Activated T-helper 2 cell treated with anti-CD3 and anti-CD28 coated beads, Interferon-gamma antibody, Interleukin-2, Interleukin-4, amounts not matched to agents 10 μg/mL and 5 μg/mL and 100 μg/mL, durations not matched to agents 14 hours and 24 hours and 36 hours (primary cell): ENCODE measurements at regions not wholly inside any gene's neighbourhood (a gene's known extent, or its start where the extent isn't known, plus 50 kb on each side); places are given as distances from the start of the nearest gene placed in this dataset.
"Not testable (repeated sequence)": the region's sequence is repeated elsewhere in the genome, so short reads cannot be mapped to it uniquely, and the experiment has no call there.

ENCODE experiments used
- DNase-seq: peaks from one replicate; pipeline ENCODE4 v3.0.0; 2021; ENCODE audit warnings: low spot score
- H3K27ac Mint-ChIP-seq: one replicate; pipeline ENCODE4 v1.8.0; 2021; ENCODE audit warnings: mixed read lengths
- H3K27me3 Mint-ChIP-seq: one replicate; pipeline ENCODE4 v1.8.0; 2021; ENCODE audit warnings: low read depth, mixed read lengths
- H3K36me3 Mint-ChIP-seq: one replicate; pipeline ENCODE4 v1.8.0; 2021; ENCODE audit warnings: low read depth, mixed read lengths
- H3K4me1 Mint-ChIP-seq: one replicate; pipeline ENCODE4 v1.8.0; 2021; ENCODE audit warnings: low read depth, mixed read lengths
- H3K4me3 Mint-ChIP-seq: one replicate; pipeline ENCODE4 v1.8.0; 2021; ENCODE audit warnings: low read depth, mild to moderate bottlenecking, moderate library complexity, mixed read lengths
- H3K9me3 Mint-ChIP-seq: one replicate; pipeline ENCODE4 v1.8.0; 2021; ENCODE audit warnings: mixed read lengths
- intact Hi-C: fragments of 100-400 bp; cut with micrococcal nuclease; formaldehyde crosslinking; loops from one replicate; pipeline ENCODE4 v1.15.1; 2023

- intact Hi-C loops, result no loop called here
- no peaks in the 10 kb centered on the region for H3K4me1 Mint-ChIP-seq
Measured at GRCh38 chr1:196160066-196160795, 448.0 kb downstream of the KCNT2 start.

GRCh38 chr1:196155586-196155985, 452.7 kb downstream of the KCNT2 start:
- H3K4me3 Mint-ChIP-seq, result no peak overlapping the region
- intact Hi-C loops, result no loop called here

More at GRCh38 chr1:196160066-196160795, 448.0 kb downstream of the KCNT2 start:
- Mint-ChIP-seq H3K36me3 (no peaks in the 10 kb centered on the region), H3K27me3 (no peaks in the 10 kb centered on the region), H3K4me3 (no peak overlapping the region), H3K27ac (no peak overlapping the region), H3K9me3 (no peaks in the 10 kb centered on the region)
- no peak for DNase-seq

DNA sequence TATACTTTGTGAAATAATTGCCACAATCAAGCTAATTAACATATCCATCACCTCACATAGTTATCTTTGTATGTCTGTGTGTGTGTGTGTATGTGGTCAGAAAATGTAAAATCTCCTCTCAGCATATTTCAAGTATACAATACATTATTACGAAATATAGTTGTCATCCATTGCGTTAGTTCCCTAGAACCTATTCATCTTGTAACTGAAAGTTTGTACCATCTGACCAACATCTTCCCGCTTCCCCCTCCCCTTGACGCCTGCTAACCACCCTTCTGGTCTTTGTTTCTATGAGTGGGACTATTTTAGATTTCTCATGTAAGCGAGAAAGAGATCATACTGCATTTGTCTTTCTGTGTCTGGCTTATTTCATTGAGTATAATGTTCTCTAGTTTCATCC, 455.3 kb downstream of the KCNT2 start:
- Mint-ChIP-seq H3K4me1 (no peaks in the 10 kb centered on the region), H3K27ac (no peak overlapping the region), H3K27me3 (no peaks in the 10 kb centered on the region), H3K4me3 (no peak overlapping the region), H3K36me3 (no peaks in the 10 kb centered on the region), H3K9me3 (no peaks in the 10 kb centered on the region)
- DNase-seq, result no peak
- intact Hi-C loops, result no loop called here

More at GRCh38 chr1:196155586-196155985, 452.7 kb downstream of the KCNT2 start:
- Mint-ChIP-seq H3K27ac (no peak overlapping the region), H3K4me1 (no peaks in the 10 kb centered on the region), H3K9me3 (no peaks in the 10 kb centered on the region), H3K27me3 (no peaks in the 10 kb centered on the region), H3K36me3 (no peaks in the 10 kb centered on the region)
- no peak for DNase-seq

DNA sequence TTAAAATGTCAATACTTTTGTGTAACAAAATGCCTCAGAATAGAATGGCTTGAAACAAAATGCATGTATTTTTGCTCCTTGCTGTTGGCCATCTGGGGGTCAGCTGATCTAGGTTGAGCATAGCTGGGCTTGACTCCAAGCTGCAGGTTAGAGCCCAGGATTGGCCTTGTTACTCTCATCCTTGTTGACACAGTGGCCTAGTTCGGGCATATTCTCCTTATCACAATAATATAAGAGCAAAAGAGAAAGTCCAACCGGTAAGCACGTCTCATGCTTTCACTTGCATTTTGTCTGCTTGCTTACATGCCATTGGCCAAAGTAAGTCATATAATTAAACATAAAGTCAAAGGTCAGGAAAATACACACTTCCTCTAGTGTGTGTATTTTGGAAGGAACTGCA, 456.2 kb downstream of the KCNT2 start:
- Mint-ChIP-seq H3K9me3 (no peaks in the 10 kb centered on the region), H3K4me1 (no peaks in the 10 kb centered on the region), H3K4me3 (no peak overlapping the region), H3K36me3 (no peaks in the 10 kb centered on the region), H3K27me3 (no peaks in the 10 kb centered on the region), H3K27ac (no peak overlapping the region)
- intact Hi-C loops, result no loop called here
- DNase-seq, result no peak

- Mint-ChIP-seq H3K27ac (no peak overlapping the region), H3K4me1 (no peaks in the 10 kb centered on the region), H3K27me3 (no peaks in the 10 kb centered on the region), H3K4me3 (no peak overlapping the region), H3K9me3 (no peaks in the 10 kb centered on the region), H3K36me3 (no peaks in the 10 kb centered on the region)
- DNase-seq, result no peak
- intact Hi-C loops, result loop anchor here (1.0 to 5.0 kb wide), 2 partner anchors 224 to 513 kb away; no protein-coding TSS in a partner anchor
Measured at GRCh38 chr1:196148367-196148970, 459.8 kb downstream of the KCNT2 start.

DNA sequence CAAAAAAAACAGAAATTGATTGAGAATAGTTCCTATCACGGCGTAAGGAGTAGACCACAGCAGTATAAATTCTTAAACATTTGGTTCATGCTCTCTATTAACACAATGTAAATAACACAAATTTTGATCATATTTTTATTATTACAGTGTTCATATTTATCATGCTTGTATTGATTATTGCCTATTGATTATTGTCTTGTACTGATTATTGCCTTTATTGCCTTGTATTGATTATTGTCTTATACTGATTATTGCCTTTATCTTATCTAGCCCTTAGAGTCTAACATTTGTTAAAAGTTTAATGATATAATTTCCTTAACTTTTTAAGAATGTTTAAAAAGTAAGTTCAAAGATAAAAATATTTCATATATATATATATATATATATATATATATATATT, 460.7 kb downstream of the KCNT2 start:
- Mint-ChIP-seq H3K36me3 (no peaks in the 10 kb centered on the region), H3K4me3 (no peak overlapping the region)
- no peak for DNase-seq

GRCh38 chr1:196145151-196145550, 463.1 kb downstream of the KCNT2 start:
- not testable (repeated sequence) for H3K4me3 Mint-ChIP-seq

More for the DNA sequence above, 460.7 kb downstream of the KCNT2 start:
- Mint-ChIP-seq H3K27ac (no peak overlapping the region), H3K9me3 (no peaks in the 10 kb centered on the region), H3K27me3 (no peaks in the 10 kb centered on the region), H3K4me1 (no peaks in the 10 kb centered on the region)
- intact Hi-C loops, result loop anchor here (5.0 kb wide), 1 partner anchor 225 kb away; no protein-coding TSS in a partner anchor

GRCh38 chr1:196144588-196144987, 463.7 kb downstream of the KCNT2 start:
- Mint-ChIP-seq H3K4me3 (no peak overlapping the region), H3K27me3 (no peaks in the 10 kb centered on the region), H3K4me1 (no peaks in the 10 kb centered on the region), H3K27ac (no peak overlapping the region), H3K9me3 (no peaks in the 10 kb centered on the region), H3K36me3 (no peaks in the 10 kb centered on the region)
- intact Hi-C loops, result no loop called here
- DNase-seq, result no peak

More at GRCh38 chr1:196145151-196145550, 463.1 kb downstream of the KCNT2 start:
- not testable (repeated sequence) for H3K27ac Mint-ChIP-seq, H3K27me3 Mint-ChIP-seq, DNase-seq, H3K36me3 Mint-ChIP-seq, H3K9me3 Mint-ChIP-seq, H3K4me1 Mint-ChIP-seq
- intact Hi-C loops, result loop anchor here (5.0 kb wide), 1 partner anchor 227 kb away; no protein-coding TSS in a partner anchor

GRCh38 chr1:196143602-196144342, 464.5 kb downstream of the KCNT2 start:
- Mint-ChIP-seq H3K4me3 (no peak overlapping the region), H3K36me3 (no peaks in the 10 kb centered on the region), H3K27ac (no peak overlapping the region), H3K4me1 (no peaks in the 10 kb centered on the region), H3K27me3 (no peaks in the 10 kb centered on the region), H3K9me3 (no peaks in the 10 kb centered on the region)
- DNase-seq, result no peak
- intact Hi-C loops, result no loop called here

- Mint-ChIP-seq H3K36me3 (no peaks in the 10 kb centered on the region), H3K27ac (no peak overlapping the region), H3K27me3 (no peaks in the 10 kb centered on the region), H3K9me3 (no peaks in the 10 kb centered on the region), H3K4me1 (no peaks in the 10 kb centered on the region), H3K4me3 (no peak overlapping the region)
- DNase-seq, result no peak
- intact Hi-C loops, result no loop called here
Measured at GRCh38 chr1:196142111-196142640, 466.1 kb downstream of the KCNT2 start.

GRCh38 chr1:196136396-196136795, 471.8 kb downstream of the KCNT2 start:
- Mint-ChIP-seq H3K9me3 (no peaks in the 10 kb centered on the region), H3K4me3 (no peak overlapping the region), H3K27ac (no peak overlapping the region), H3K4me1 (no peaks in the 10 kb centered on the region), H3K36me3 (no peaks in the 10 kb centered on the region), H3K27me3 (no peaks in the 10 kb centered on the region)
- intact Hi-C loops, result no loop called here
- DNase-seq, result no peak

- Mint-ChIP-seq H3K36me3 (no peaks in the 10 kb centered on the region), H3K9me3 (no peaks in the 10 kb centered on the region), H3K4me3 (no peak overlapping the region), H3K4me1 (no peaks in the 10 kb centered on the region), H3K27ac (no peak overlapping the region), H3K27me3 (no peaks in the 10 kb centered on the region)
- DNase-seq, result no peak
- intact Hi-C loops, result no loop called here
Measured at GRCh38 chr1:196131691-196132090, 476.5 kb downstream of the KCNT2 start.

- Mint-ChIP-seq H3K27me3 (no peaks in the 10 kb centered on the region), H3K27ac (no peak overlapping the region), H3K4me1 (no peaks in the 10 kb centered on the region), H3K4me3 (no peak overlapping the region), H3K9me3 (no peaks in the 10 kb centered on the region), H3K36me3 (no peaks in the 10 kb centered on the region)
- intact Hi-C loops, result no loop called here
- DNase-seq, result no peak
Measured at GRCh38 chr1:196128835-196129234, 479.4 kb downstream of the KCNT2 start.
